Stimulated activated CD8-positive, alpha-beta memory T cell treated with anti-CD3 and anti-CD28 coated beads, Interleukin-4, amount 100 ng/mL, for 24 hours (primary cell): ENCODE measurements at regions not wholly inside any gene's neighbourhood (a gene's known extent, or its start where the extent isn't known, plus 50 kb on each side); places are given as distances from the start of the nearest gene placed in this dataset.

Source experiments
- DNase-seq: peaks from one replicate; pipeline ENCODE4 v3.0.0-alpha.2; 2020; ENCODE audit warnings: low read depth

GRCh38 chr5:105587963-105588662, 2025.5 kb upstream of the NUDT12 start:
- no peak for DNase-seq

- DNase-seq, result no peak
Measured at GRCh38 chr5:105581988-105582690, 2019.5 kb upstream of the NUDT12 start.

GRCh38 chr5:105573575-105573974, 2011.0 kb upstream of the NUDT12 start:
- no peak for DNase-seq

GRCh38 chr5:105565531-105565930, 2002.9 kb upstream of the NUDT12 start:
- no peak for DNase-seq

GRCh38 chr5:105563842-105564241, 2001.3 kb upstream of the NUDT12 start:
- no peak for DNase-seq

- no peak for DNase-seq
Measured at GRCh38 chr5:105554568-105555169, 1992.1 kb upstream of the NUDT12 start.

- DNase-seq, result no peak
Measured at GRCh38 chr5:105544300-105544699, 1981.7 kb upstream of the NUDT12 start.

- DNase-seq, result no peak
Measured at GRCh38 chr5:105536675-105537074, 1974.1 kb upstream of the NUDT12 start.

GRCh38 chr5:105530716-105531261, 1968.2 kb upstream of the NUDT12 start:
- DNase-seq, result no peak

- DNase-seq, result no peak
Measured at GRCh38 chr5:105529851-105530250, 1967.3 kb upstream of the NUDT12 start.

- no peak for DNase-seq
Measured at GRCh38 chr5:105508519-105508918, 1945.9 kb upstream of the NUDT12 start.

GRCh38 chr5:105506692-105507277, 1944.2 kb upstream of the NUDT12 start:
- no peak for DNase-seq

GRCh38 chr5:105503950-105504349, 1941.4 kb upstream of the NUDT12 start:
- DNase-seq, result no peak

GRCh38 chr5:105501315-105501714, 1938.7 kb upstream of the NUDT12 start:
- no peak for DNase-seq

- DNase-seq, result no peak
Measured at GRCh38 chr5:105475401-105475800, 1912.8 kb upstream of the NUDT12 start.

- DNase-seq, result no peak
Measured at GRCh38 chr5:105462377-105462776, 1899.8 kb upstream of the NUDT12 start.

GRCh38 chr5:105460721-105461120, 1898.1 kb upstream of the NUDT12 start:
- DNase-seq, result no peak

GRCh38 chr5:105453216-105453807, 1890.7 kb upstream of the NUDT12 start:
- no peak for DNase-seq

GRCh38 chr5:105448271-105448670, 1885.7 kb upstream of the NUDT12 start:
- DNase-seq, result no peak

GRCh38 chr5:105430516-105430915, 1867.9 kb upstream of the NUDT12 start:
- no peak for DNase-seq

GRCh38 chr5:105428451-105429380, 1866.1 kb upstream of the NUDT12 start:
- no peak for DNase-seq
